Chondrocyte (in vitro differentiated cells): ENCODE measurements at regions not wholly inside any gene's neighbourhood (a gene's known extent, or its start where the extent isn't known, plus 50 kb on each side); places are given as distances from the start of the nearest gene placed in this dataset.

Experiments used
- DNase-seq: peaks from one replicate; pipeline ENCODE4 v3.0.0; 2021; ENCODE audit warnings: mixed read lengths, low spot score
- H3K27ac Mint-ChIP-seq: one replicate; pipeline ENCODE4 v1.8.0; 2021; ENCODE audit warnings: mild to moderate bottlenecking, moderate library complexity, mixed read lengths; ENCODE audit not compliant: unreplicated experiment
- H3K27me3 Mint-ChIP-seq: 2 replicates; pipeline ENCODE4 v1.8.0; 2021; ENCODE audit warnings: low read depth, mixed read lengths
- H3K36me3 Mint-ChIP-seq: 2 replicates; pipeline ENCODE4 v1.8.0; 2021; ENCODE audit warnings: low read depth, mixed read lengths
- H3K4me1 Mint-ChIP-seq: 2 replicates; pipeline ENCODE4 v1.8.0; 2021; ENCODE audit warnings: low read depth, mild to moderate bottlenecking, mixed read lengths
- H3K4me3 Mint-ChIP-seq: one replicate; pipeline ENCODE4 v1.8.0; 2021; ENCODE audit warnings: mild to moderate bottlenecking, moderate library complexity, mixed read lengths; ENCODE audit not compliant: unreplicated experiment
- H3K9me3 Mint-ChIP-seq: 2 replicates; pipeline ENCODE4 v1.8.0; 2021; ENCODE audit warnings: low read depth, mixed read lengths
- TF ChIP-seq, protein P1 (sequence below): fragments of 200-600 bp; sonication (generic); IDR thresholded peaks from 2 replicates; pipeline ENCODE4 v1.5.0; 2021; ENCODE audit warnings: antibody characterized with exemption, mild to moderate bottlenecking, moderate library complexity

DNA sequence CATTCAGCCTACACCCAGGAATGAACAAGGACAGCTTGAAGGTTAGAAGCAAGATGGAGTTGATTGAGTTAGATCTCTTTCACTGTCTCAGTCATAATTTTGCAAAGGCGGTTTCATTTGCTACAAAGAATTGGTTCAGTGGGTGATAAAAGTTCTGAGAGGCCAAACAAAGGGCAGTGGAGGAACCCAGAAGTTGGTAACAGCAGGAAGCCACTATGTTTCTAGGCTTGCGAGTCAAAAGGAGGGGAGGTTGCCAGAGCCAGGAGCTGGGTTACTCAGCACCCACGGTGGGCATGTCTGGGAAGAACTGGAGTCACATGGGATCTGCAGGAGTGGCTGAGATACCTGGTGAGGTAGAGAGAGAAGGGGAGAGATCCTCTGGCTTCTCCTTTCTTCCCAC, 64.2 kb upstream of the MRPS6 start:
- no peaks in the 10 kb centered on the region for H3K27me3 Mint-ChIP-seq
- no peak overlapping the region for H3K4me3 Mint-ChIP-seq
- peaks cover 28% of the 10 kb centered on the region for H3K9me3 Mint-ChIP-seq
- H3K27ac Mint-ChIP-seq, result no peak overlapping the region
- peaks cover 14% of the 10 kb centered on the region for H3K4me1 Mint-ChIP-seq
- TF ChIP-seq, protein P1, sequence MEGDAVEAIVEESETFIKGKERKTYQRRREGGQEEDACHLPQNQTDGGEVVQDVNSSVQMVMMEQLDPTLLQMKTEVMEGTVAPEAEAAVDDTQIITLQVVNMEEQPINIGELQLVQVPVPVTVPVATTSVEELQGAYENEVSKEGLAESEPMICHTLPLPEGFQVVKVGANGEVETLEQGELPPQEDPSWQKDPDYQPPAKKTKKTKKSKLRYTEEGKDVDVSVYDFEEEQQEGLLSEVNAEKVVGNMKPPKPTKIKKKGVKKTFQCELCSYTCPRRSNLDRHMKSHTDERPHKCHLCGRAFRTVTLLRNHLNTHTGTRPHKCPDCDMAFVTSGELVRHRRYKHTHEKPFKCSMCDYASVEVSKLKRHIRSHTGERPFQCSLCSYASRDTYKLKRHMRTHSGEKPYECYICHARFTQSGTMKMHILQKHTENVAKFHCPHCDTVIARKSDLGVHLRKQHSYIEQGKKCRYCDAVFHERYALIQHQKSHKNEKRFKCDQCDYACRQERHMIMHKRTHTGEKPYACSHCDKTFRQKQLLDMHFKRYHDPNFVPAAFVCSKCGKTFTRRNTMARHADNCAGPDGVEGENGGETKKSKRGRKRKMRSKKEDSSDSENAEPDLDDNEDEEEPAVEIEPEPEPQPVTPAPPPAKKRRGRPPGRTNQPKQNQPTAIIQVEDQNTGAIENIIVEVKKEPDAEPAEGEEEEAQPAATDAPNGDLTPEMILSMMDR, result no peak
- H3K36me3 Mint-ChIP-seq, result peaks cover 4% of the 10 kb centered on the region
- DNase-seq, result no peak

DNA sequence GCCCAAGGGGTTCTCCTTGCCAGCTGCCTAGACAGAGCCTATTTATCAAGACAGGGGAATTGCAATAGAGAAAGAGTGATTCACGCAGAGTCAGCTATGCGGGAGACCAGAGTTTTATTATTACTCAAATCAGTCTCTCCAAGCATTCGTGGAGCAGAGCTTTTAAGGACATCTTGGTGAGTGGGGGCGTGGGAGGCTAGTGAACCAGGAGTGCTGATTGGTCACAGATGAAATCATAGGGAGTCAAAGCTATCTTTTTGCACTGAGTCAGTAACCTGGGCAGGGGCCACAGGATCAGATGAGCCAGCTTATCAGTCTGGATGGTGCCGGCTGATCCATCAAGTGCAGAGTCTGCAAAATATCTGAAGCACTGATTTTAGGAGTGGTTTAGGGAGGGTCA, 64.8 kb upstream of the MRPS6 start:
- TF ChIP-seq, protein P1, result no peak
- Mint-ChIP-seq H3K4me3 (no peak overlapping the region), H3K4me1 (peaks cover 20% of the 10 kb centered on the region), H3K9me3 (peaks cover 26% of the 10 kb centered on the region), H3K36me3 (peaks cover 4% of the 10 kb centered on the region), H3K27ac (no peak overlapping the region), H3K27me3 (no peaks in the 10 kb centered on the region)
- no peak for DNase-seq

DNA sequence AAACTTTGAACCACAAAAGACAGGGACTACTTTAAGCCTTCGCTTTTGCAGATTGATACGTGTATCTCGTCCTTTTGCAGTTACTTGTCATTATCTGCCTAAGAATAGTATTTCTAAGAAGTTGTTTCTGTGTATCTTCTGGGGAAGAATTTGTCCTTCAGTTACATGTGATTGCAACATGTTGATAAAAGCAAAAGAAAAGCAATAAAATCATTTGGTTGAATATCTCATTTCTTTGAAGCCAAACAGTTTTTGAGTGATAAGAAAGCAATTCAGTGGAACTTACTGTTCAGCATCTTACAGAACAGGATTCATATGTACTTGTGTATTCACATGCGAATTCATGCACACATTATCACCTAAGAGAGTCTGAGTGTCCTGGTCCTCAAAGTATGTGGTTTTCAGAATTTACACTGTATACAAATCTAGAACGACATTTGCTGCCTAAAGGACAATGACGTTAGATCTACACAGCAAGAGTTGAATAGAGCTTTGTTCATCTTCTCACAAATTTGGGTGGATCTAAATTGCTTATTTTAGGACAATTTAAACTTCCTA, 66.7 kb upstream of the MRPS6 start:
- peaks cover 4% of the 10 kb centered on the region for H3K36me3 Mint-ChIP-seq
- H3K27me3 Mint-ChIP-seq, result no peaks in the 10 kb centered on the region
- no peak overlapping the region for H3K27ac Mint-ChIP-seq
- H3K4me1 Mint-ChIP-seq, result peaks cover 20% of the 10 kb centered on the region
- no peak for DNase-seq
- no peak overlapping the region for H3K4me3 Mint-ChIP-seq
- peaks cover 18% of the 10 kb centered on the region for H3K9me3 Mint-ChIP-seq
- TF ChIP-seq, protein P1, result no peak

DNA sequence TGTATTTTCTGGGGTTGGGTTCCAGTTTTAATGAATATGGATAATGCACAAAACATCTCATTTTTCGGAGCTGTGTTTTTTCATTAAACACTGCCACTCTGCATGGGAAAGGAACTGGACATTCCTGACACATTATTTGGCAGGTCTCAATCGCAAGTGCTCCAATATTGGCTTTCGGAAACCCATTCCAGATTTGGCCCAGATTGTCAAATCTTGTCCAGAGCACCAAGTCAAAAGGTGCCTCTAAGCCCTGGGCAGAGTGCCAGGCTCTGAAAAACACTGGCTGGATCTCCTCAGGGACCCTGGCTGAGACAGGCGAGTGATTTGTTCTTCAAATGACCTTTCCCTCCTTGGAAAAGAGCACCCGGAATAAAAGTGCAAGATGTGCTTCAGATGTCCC, 68.4 kb upstream of the MRPS6 start:
- DNase-seq, result no peak
- Mint-ChIP-seq H3K9me3 (peaks cover 14% of the 10 kb centered on the region), H3K4me3 (no peak overlapping the region), H3K27ac (peak overlapping the region; percentile 82), H3K4me1 (peaks cover 20% of the 10 kb centered on the region), H3K27me3 (no peaks in the 10 kb centered on the region), H3K36me3 (no peaks in the 10 kb centered on the region)
- TF ChIP-seq, protein P1, result no peak

DNA sequence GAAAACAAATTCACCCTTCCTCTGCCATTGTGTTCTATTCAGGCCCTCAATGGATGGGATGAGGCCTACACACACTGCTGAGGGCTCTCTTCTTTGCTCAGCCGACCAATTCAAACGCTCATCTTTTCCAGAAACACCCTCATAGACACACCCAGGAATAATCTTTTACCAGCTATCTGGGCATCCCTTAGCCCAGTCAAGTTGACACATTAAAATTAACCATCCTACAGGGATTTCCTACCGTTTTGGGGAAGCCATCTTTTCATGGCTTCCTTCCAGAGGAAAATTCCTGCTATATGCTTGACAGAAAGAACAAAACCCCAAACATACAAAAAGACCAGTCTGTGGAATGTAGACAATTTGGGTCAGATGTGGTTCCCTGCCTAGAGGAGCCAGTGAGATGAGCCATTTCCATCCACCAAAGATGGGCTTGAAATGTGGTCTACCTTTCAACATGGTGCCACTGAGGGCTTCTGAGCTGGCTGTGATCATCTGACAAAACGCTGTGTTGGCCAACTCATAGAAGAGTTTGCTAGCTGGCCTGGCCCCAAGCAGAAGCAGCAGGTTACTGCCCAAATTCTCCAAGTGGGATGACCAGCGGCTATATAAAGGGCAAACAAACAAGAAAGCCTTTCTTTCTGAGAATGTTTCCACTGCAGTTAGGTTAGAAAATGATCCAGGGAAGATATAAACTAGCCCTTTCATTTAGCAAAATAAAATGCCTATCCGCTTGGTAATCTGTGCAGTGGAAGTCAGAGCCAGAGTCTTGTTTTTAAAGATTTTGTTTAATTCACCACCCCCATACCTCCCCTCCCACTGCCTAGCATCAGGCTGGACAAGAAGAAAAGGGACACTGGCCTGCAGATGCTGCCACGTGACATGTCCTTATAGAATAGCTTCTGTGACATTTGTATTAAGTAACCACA, 69.1 kb upstream of the MRPS6 start:
- DNase-seq, result no peak
- Mint-ChIP-seq H3K4me1 (peaks cover 20% of the 10 kb centered on the region), H3K4me3 (no peak overlapping the region), H3K27ac (peak overlapping the region; percentile 82), H3K27me3 (no peaks in the 10 kb centered on the region), H3K9me3 (peaks cover 14% of the 10 kb centered on the region), H3K36me3 (no peaks in the 10 kb centered on the region)
- TF ChIP-seq, protein P1, result no peak
